ENCODE measurements at regions not wholly inside any gene's neighbourhood (a gene's known extent, or its start where the extent isn't known, plus 50 kb on each side); places are given as distances from the start of the nearest gene placed in this dataset.
"Not testable (repeated sequence)": the region's sequence is repeated elsewhere in the genome, so short reads cannot be mapped to it uniquely, and the experiment has no call there.

- no peak for DNase-seq
- Histone ChIP-seq H3K27me3 (no peaks in the 10 kb centered on the region), H3K4me3 (no peak overlapping the region), H3K36me3 (no peaks in the 10 kb centered on the region), H3K4me1 (ENCODE audit: insufficient read depth) (no peaks in the 10 kb centered on the region), H3K27ac (no peak overlapping the region), H3K9me3 (no peaks in the 10 kb centered on the region)
- intact Hi-C loops (cut with DNase I): no loop called here
- no peak for TF ChIP-seq POLR2A (IDR thresholded peaks at IDR 0.05)
- no peak for TF ChIP-seq CTCF (IDR thresholded peaks at IDR 0.05)
- TF ChIP-seq EP300 (IDR thresholded peaks at IDR 0.05): no peak
- WGBS, 3 donors: 69 to 81% (median 79%) methylated on average over 17 of the region's 17 CpGs
Observed at GRCh38 chr11:134957540-134958335, 545.7 kb upstream of the B3GAT1 start.

DNA sequence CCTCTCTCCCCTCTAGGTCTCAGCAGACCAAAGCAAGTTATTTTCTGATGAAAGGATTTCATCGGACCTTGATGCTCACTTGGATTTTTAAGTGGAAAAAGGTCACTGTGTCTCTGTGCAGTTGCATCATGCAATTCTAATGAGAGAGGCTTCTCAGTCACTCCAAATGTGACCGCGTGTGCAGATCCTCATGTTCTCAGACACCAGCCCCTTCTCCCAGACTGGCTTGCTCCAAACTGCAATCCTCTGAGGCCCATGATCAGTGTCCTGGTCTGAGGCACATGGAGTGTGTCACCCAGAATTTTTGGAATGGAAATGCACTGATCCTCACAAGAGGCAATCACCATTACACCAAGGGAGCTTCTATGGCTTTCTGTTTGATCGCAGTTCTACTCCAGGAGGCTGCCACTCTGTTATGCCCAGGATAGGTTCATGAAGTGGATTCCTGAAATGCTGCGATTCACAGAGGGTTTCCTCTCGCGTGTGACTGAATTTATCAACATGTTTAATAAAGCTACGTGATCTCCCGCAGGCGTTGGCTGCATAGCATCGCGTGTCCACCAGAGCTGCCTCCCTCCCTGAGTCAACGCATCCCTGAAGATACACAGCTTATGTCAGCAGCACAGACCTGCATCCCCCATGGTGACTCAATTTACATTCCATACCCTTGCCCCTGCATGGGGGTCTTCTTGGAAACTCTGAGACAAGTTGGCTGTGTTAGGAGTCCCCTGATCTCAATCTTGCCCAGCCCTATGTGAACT lies 544.6 kb upstream of the B3GAT1 start:
- Histone ChIP-seq H3K4me1 (ENCODE audit: insufficient read depth) (no peaks in the 10 kb centered on the region), H3K27ac (no peak overlapping the region), H3K27me3 (no peaks in the 10 kb centered on the region), H3K4me3 (no peak overlapping the region), H3K36me3 (no peaks in the 10 kb centered on the region), H3K9me3 (no peaks in the 10 kb centered on the region)
- intact Hi-C loops (cut with DNase I): no loop called here
- no peak for DNase-seq
- 81 to 88% (median 82%) methylated on average over 13 of the region's 13 CpGs for WGBS, 3 donors
- TF ChIP-seq CTCF (IDR thresholded peaks at IDR 0.05) (no peak), EP300 (IDR thresholded peaks at IDR 0.05) (no peak), POLR2A (IDR thresholded peaks at IDR 0.05) (no peak)

GRCh38 chr11:134955970-134956369 lies 543.9 kb upstream of the B3GAT1 start:
- intact Hi-C loops (cut with DNase I): not testable (repeated sequence)

GRCh38 chr11:134955281-134955680 lies 543.2 kb upstream of the B3GAT1 start:
- no peak overlapping the region for H3K27ac ChIP-seq
- TF ChIP-seq EP300 (IDR thresholded peaks at IDR 0.05) (no peak), CTCF (IDR thresholded peaks at IDR 0.05) (no peak), POLR2A (IDR thresholded peaks at IDR 0.05) (no peak)
- no peak for DNase-seq
- no peaks in the 10 kb centered on the region for H3K36me3 ChIP-seq
- no peaks in the 10 kb centered on the region for H3K4me1 ChIP-seq (ENCODE audit: insufficient read depth)
- H3K9me3 ChIP-seq: no peaks in the 10 kb centered on the region
- intact Hi-C loops (cut with DNase I): no loop called here
- H3K27me3 ChIP-seq: no peaks in the 10 kb centered on the region
- 84 to 92% (median 90%) methylated on average over 9 of the region's 9 CpGs for WGBS, 3 donors
- no peak overlapping the region for H3K4me3 ChIP-seq

More at GRCh38 chr11:134955970-134956369, 543.9 kb upstream of the B3GAT1 start:
- H3K4me3 ChIP-seq; H3K27ac ChIP-seq; H3K27me3 ChIP-seq; DNase-seq; H3K9me3 ChIP-seq; H3K4me1 ChIP-seq (ENCODE audit: insufficient read depth); H3K36me3 ChIP-seq: not testable (repeated sequence)
- WGBS, 3 donors: 80 to 91% (median 80%) methylated on average over 4 of the region's 4 CpGs

DNA sequence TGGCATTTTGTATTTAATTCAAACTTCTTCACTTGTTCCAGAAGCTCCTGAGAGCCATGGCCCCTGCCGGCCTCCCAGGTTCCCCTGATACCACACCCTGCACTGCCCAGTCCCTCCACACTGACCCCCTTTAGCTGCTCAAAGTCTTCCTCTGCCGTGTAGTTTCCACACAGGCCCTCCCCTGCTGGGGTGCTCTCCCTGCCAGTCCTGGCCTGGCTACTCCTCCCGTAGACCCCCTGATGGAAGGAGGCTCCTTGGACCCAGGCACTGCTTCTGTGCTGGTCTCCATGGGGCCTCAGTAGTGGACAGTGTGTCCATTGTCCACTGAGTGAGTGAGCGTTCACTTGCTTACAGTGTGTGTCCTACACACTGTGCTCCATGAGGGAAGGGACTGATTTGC lies 542.4 kb upstream of the B3GAT1 start:
- intact Hi-C loops (cut with DNase I); DNase-seq; H3K9me3 ChIP-seq; H3K36me3 ChIP-seq; H3K27me3 ChIP-seq; H3K4me1 ChIP-seq (ENCODE audit: insufficient read depth); H3K27ac ChIP-seq; H3K4me3 ChIP-seq: not testable (repeated sequence)
- WGBS, 3 donors: 73 to 87% (median 86%) methylated on average over 4 of the region's 4 CpGs

- H3K27me3 ChIP-seq; H3K9me3 ChIP-seq; H3K27ac ChIP-seq; H3K4me1 ChIP-seq (ENCODE audit: insufficient read depth); H3K4me3 ChIP-seq; H3K36me3 ChIP-seq; DNase-seq; intact Hi-C loops (cut with DNase I): not testable (repeated sequence)
- WGBS, 3 donors: 66 to 96% (median 75%) methylated on average over 2 of the region's 2 CpGs
Observed at GRCh38 chr11:134953417-134953970, 541.5 kb upstream of the B3GAT1 start.
